HepG2 (cell line): ENCODE measurements at regions not wholly inside any gene's neighbourhood (a gene's known extent, or its start where the extent isn't known, plus 50 kb on each side); places are given as distances from the start of the nearest gene placed in this dataset.

Source experiments
- CCAR2 ChIP-seq: fragments of 200-400 bp; formaldehyde crosslinking; optimal IDR thresholded peaks from 2 replicates; pipeline ENCODE3; 2018; ENCODE audit warnings: low read depth, mild to moderate bottlenecking, low read length, moderate library complexity
- KDM6A ChIP-seq: IDR thresholded peaks from 2 replicates; pipeline ENCODE4 v1.6.1; 2016; ENCODE audit warnings: low read depth
- KLF13 ChIP-seq: sonication (generic); formaldehyde crosslinking; IDR thresholded peaks from 2 replicates; pipeline ENCODE4 v1.4.0; 2020; ENCODE audit warnings: mild to moderate bottlenecking, missing genetic modification reagents
- MED1 ChIP-seq: sonication (generic); formaldehyde crosslinking; IDR thresholded peaks from 2 replicates; pipeline ENCODE4 v1.4.0; 2020; ENCODE audit warnings: missing genetic modification reagents
- NFYC ChIP-seq: IDR thresholded peaks from 2 replicates; pipeline ENCODE4 v1.6.1; 2016; ENCODE audit warnings: missing genetic modification reagents, missing compliant biosample characterization
- POLR2AphosphoS5 ChIP-seq: IDR thresholded peaks from 2 replicates; pipeline ENCODE4 v1.6.1; 2012; ENCODE audit warnings: low read depth, low read length
- RXRA ChIP-seq: sonication (generic); formaldehyde crosslinking; IDR thresholded peaks from 2 replicates; pipeline ENCODE4 v1.5.1; 2020; ENCODE audit warnings: missing genetic modification reagents
- TMF1 ChIP-seq: sonication (generic); formaldehyde crosslinking; IDR thresholded peaks from 2 replicates; pipeline ENCODE4 v1.8.1; 2022; ENCODE audit warnings: low read depth, missing genetic modification reagents
- XRCC5 ChIP-seq: fragments of 200-400 bp; formaldehyde crosslinking; optimal IDR thresholded peaks from 2 replicates; pipeline ENCODE3; 2017; ENCODE audit warnings: mild to moderate bottlenecking, low read length
- ZEB1 ChIP-seq: IDR thresholded peaks from 2 replicates; pipeline ENCODE4 v1.6.1; 2012; ENCODE audit warnings: mild to moderate bottlenecking, low read depth, inconsistent platforms; ENCODE audit not compliant: insufficient replicate concordance
- ZKSCAN5 ChIP-seq: sonication (generic); formaldehyde crosslinking; IDR thresholded peaks from 2 replicates; pipeline ENCODE4 v1.5.1; 2020; ENCODE audit warnings: mild to moderate bottlenecking, missing genetic modification reagents
- ZNF235 ChIP-seq: sonication (generic); formaldehyde crosslinking; IDR thresholded peaks from 2 replicates; pipeline ENCODE4 v1.8.1; 2023; ENCODE audit warnings: mild to moderate bottlenecking, missing genetic modification reagents, borderline replicate concordance
- ZNF557 ChIP-seq: sonication (generic); formaldehyde crosslinking; IDR thresholded peaks from 2 replicates; pipeline ENCODE4 v1.4.0; 2020; ENCODE audit warnings: missing genetic modification reagents
- ZSCAN25 ChIP-seq: sonication (generic); formaldehyde crosslinking; IDR thresholded peaks from 2 replicates; pipeline ENCODE4 v1.8.0; 2022; ENCODE audit warnings: mild to moderate bottlenecking, missing genetic modification reagents
- TF ChIP-seq, protein P1 (sequence below): sonication (generic); formaldehyde crosslinking; conservative IDR thresholded peaks from 2 replicates; pipeline ENCODE4 v1.4.0; 2020; ENCODE audit warnings: missing genetic modification reagents
- TF ChIP-seq, protein P2 (sequence below): sonication (generic); formaldehyde crosslinking; IDR thresholded peaks from 2 replicates; pipeline ENCODE4 v1.4.0; 2020; ENCODE audit warnings: missing genetic modification reagents
- TF ChIP-seq, protein P3 (sequence below), 2 experiments: sonication (generic) in 1 of 2; formaldehyde crosslinking in 1 of 2; IDR thresholded peaks; 2 replicates each; pipeline versions ENCODE4 v1.6.1 to v1.9.0; 2014 to 2022; ENCODE audit warnings: antibody characterized with exemption in 1 of 2, borderline replicate concordance in 1 of 2, inconsistent platforms in 1 of 2, low read depth in 1 of 2, missing genetic modification reagents in 1 of 2
- TF ChIP-seq, protein P4 (sequence below): IDR thresholded peaks from 2 replicates; pipeline ENCODE4 v1.6.1; 2016
- TF ChIP-seq, protein P5 (sequence below): IDR thresholded peaks from 2 replicates; pipeline ENCODE4 v1.6.1; 2016; ENCODE audit warnings: low read depth, borderline replicate concordance

DNA sequence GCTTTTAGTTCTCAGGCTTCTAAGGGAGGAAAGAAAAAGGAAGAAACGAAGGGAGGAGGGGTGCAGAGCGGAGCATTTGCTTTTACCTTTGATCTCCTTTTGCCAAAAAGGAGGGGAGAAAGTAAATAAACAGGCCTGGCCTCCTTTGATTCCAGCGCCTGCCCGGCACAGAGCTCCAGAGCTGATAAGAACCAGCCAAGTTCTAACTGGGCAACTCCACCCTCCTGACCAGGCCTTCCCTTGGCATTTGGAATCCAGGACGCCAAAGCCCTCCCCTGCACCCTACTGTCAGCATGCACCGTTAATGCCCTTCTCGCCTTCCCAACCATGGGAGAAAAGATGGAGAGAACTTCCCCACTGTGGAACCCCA, 120.8 kb upstream of the PTPN1 start (continued):
- TF ChIP-seq ZNF557 (CRISPR knock-in tag) (peak; percentile 31; the same call in 1 of the 2 replicates), KLF13 (CRISPR knock-in tag) (peak; percentile 29; the same call in 1 of the 2 replicates), MED1 (CRISPR knock-in tag) (peak; percentile 89; the same call in 1 of the 2 replicates), ZEB1 (peak; percentile 44), CCAR2 (peak; percentile 73), KDM6A (peak; percentile 91), ZNF235 (CRISPR knock-in tag) (0 out of 2 replicates have a peak, but pooled peaks have one; percentile 39), RXRA (CRISPR knock-in tag) (peak; percentile 84; the same call in 1 of the 2 replicates), XRCC5 (peak; percentile 44), ZKSCAN5 (CRISPR knock-in tag) (peak; percentile 83; the same call in 1 of the 2 replicates), TMF1 (no peak), NFYC (CRISPR knock-in tag) (peak; percentile 10; the same call in 1 of the 2 replicates), POLR2AphosphoS5 (peak; percentile 3; the same call in 1 of the 2 replicates), ZSCAN25 (CRISPR knock-in tag) (peak; percentile 93)
- TF ChIP-seq, protein P1, sequence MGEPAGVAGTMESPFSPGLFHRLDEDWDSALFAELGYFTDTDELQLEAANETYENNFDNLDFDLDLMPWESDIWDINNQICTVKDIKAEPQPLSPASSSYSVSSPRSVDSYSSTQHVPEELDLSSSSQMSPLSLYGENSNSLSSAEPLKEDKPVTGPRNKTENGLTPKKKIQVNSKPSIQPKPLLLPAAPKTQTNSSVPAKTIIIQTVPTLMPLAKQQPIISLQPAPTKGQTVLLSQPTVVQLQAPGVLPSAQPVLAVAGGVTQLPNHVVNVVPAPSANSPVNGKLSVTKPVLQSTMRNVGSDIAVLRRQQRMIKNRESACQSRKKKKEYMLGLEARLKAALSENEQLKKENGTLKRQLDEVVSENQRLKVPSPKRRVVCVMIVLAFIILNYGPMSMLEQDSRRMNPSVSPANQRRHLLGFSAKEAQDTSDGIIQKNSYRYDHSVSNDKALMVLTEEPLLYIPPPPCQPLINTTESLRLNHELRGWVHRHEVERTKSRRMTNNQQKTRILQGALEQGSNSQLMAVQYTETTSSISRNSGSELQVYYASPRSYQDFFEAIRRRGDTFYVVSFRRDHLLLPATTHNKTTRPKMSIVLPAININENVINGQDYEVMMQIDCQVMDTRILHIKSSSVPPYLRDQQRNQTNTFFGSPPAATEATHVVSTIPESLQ (CRISPR knock-in tag) = 0 out of 2 replicates have a peak, but pooled peaks have one; percentile 73
- TF ChIP-seq, protein P2, sequence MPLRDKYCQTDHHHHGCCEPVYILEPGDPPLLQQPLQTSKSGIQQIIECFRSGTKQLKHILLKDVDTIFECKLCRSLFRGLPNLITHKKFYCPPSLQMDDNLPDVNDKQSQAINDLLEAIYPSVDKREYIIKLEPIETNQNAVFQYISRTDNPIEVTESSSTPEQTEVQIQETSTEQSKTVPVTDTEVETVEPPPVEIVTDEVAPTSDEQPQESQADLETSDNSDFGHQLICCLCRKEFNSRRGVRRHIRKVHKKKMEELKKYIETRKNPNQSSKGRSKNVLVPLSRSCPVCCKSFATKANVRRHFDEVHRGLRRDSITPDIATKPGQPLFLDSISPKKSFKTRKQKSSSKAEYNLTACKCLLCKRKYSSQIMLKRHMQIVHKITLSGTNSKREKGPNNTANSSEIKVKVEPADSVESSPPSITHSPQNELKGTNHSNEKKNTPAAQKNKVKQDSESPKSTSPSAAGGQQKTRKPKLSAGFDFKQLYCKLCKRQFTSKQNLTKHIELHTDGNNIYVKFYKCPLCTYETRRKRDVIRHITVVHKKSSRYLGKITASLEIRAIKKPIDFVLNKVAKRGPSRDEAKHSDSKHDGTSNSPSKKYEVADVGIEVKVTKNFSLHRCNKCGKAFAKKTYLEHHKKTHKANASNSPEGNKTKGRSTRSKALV (CRISPR knock-in tag) = 0 out of 2 replicates have a peak, but pooled peaks have one; percentile 20
- TF ChIP-seq, protein P3, sequence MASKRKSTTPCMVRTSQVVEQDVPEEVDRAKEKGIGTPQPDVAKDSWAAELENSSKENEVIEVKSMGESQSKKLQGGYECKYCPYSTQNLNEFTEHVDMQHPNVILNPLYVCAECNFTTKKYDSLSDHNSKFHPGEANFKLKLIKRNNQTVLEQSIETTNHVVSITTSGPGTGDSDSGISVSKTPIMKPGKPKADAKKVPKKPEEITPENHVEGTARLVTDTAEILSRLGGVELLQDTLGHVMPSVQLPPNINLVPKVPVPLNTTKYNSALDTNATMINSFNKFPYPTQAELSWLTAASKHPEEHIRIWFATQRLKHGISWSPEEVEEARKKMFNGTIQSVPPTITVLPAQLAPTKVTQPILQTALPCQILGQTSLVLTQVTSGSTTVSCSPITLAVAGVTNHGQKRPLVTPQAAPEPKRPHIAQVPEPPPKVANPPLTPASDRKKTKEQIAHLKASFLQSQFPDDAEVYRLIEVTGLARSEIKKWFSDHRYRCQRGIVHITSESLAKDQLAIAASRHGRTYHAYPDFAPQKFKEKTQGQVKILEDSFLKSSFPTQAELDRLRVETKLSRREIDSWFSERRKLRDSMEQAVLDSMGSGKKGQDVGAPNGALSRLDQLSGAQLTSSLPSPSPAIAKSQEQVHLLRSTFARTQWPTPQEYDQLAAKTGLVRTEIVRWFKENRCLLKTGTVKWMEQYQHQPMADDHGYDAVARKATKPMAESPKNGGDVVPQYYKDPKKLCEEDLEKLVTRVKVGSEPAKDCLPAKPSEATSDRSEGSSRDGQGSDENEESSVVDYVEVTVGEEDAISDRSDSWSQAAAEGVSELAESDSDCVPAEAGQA (IDR thresholded peaks at IDR 0.05; ENCODE audit: low read depth) = no peak; the same call in 1 of the 2 replicates
- TF ChIP-seq, protein P3 (CRISPR knock-in tag; IDR thresholded peaks at IDR 0.05; ENCODE audit: borderline replicate concordance) = no peak
- TF ChIP-seq, protein P4, sequence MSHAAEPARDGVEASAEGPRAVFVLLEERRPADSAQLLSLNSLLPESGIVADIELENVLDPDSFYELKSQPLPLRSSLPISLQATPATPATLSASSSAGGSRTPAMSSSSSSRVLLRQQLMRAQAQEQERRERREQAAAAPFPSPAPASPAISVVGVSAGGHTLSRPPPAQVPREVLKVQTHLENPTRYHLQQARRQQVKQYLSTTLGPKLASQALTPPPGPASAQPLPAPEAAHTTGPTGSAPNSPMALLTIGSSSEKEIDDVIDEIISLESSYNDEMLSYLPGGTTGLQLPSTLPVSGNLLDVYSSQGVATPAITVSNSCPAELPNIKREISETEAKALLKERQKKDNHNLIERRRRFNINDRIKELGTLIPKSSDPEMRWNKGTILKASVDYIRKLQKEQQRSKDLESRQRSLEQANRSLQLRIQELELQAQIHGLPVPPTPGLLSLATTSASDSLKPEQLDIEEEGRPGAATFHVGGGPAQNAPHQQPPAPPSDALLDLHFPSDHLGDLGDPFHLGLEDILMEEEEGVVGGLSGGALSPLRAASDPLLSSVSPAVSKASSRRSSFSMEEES (CRISPR knock-in tag) = peak; percentile 79
- TF ChIP-seq, protein P5, sequence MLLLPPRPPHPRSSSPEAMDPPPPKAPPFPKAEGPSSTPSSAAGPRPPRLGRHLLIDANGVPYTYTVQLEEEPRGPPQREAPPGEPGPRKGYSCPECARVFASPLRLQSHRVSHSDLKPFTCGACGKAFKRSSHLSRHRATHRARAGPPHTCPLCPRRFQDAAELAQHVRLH = 0 out of 2 replicates have a peak, but pooled peaks have one; percentile 61
